SK-N-SH (cell line): ENCODE measurements at regions not wholly inside any gene's neighbourhood (a gene's known extent, or its start where the extent isn't known, plus 50 kb on each side); places are given as distances from the start of the nearest gene placed in this dataset.
A peak's percentile ranks its signal among the peaks of the same experiment; 100 is the strongest.

ENCODE experiments used
- CTCF ChIA-PET: fragments of 300-600, 350-600 bp; formaldehyde crosslinking; extraction: SDS; loops from one replicate; lab custom pipeline; 2021; lab: Yijun Ruan, JAX
- POLR2A ChIA-PET: fragments of 350-600 bp; sonication (Branson Sonifier 250); formaldehyde crosslinking; extraction: SDS; loops from one replicate; lab custom pipeline; 2020; ENCODE audit warnings: antibody characterized with exemption, inconsistent platforms; lab: Yijun Ruan, JAX
- DNase-seq: peaks from one replicate; pipeline ENCODE4 v3.0.0; 2012
- H2AFZ ChIP-seq: fragments of 200-600 bp; sonication (generic); 2 replicates; pipeline ENCODE4 v1.8.1; 2016; ENCODE audit warnings: antibody characterized with exemption, mild to moderate bottlenecking, low read depth
- H3F3A ChIP-seq: fragments of 200-600 bp; sonication (generic); replicated peaks from 2 replicates; pipeline ENCODE3; 2016; ENCODE audit warnings: antibody characterized with exemption, mild to moderate bottlenecking; ENCODE audit not compliant: insufficient read depth
- H3K27ac ChIP-seq, 2 experiments: fragments of 200-500 bp in 1 of 2; fragments of 200-600 bp in 1 of 2; sonication (Bioruptor generic) in 1 of 2; sonication (generic), shearing (Covaris generic) in 1 of 2; 2 replicates each; pipeline versions ENCODE4 v1.5.1 to v1.6.1; 2014 to 2016; ENCODE audit warnings: low read depth in 2 of 2, inconsistent platforms in 1 of 2, low read length in 1 of 2, mild to moderate bottlenecking in 1 of 2, mixed read lengths in 1 of 2
- H3K27me3 ChIP-seq: fragments of 200-600 bp; sonication (generic), shearing (Covaris generic); 2 replicates; pipeline ENCODE4 v1.6.1; 2016; ENCODE audit warnings: mixed run types; ENCODE audit not compliant: insufficient read depth
- H3K36me3 ChIP-seq, 2 experiments: fragments of 200-500 bp in 1 of 2; fragments of 200-600 bp in 1 of 2; sonication (Bioruptor generic) in 1 of 2; sonication (generic) in 1 of 2; replicated peaks in 1 of 2; 2 replicates each; pipeline versions ENCODE3 to v1.5.1; 2014 to 2016; ENCODE audit warnings: low read length in 1 of 2, mild to moderate bottlenecking in 1 of 2; ENCODE audit not compliant: insufficient read depth in 2 of 2, control insufficient read depth in 1 of 2
- H3K4me1 ChIP-seq, 2 experiments: fragments of 200-500 bp in 1 of 2; fragments of 200-600 bp in 1 of 2; sonication (Bioruptor generic) in 1 of 2; sonication (generic), shearing (Covaris generic) in 1 of 2; 2 replicates each; pipeline versions ENCODE4 v1.5.1 to v1.6.1; 2014 to 2016; ENCODE audit warnings: low read depth in 1 of 2, low read length in 1 of 2, mixed run types in 1 of 2; ENCODE audit not compliant: insufficient read depth in 2 of 2, control insufficient read depth in 1 of 2
- H3K4me2 ChIP-seq: fragments of 200-600 bp; sonication (generic), shearing (Covaris generic); 2 replicates; pipeline ENCODE4 v1.6.1; 2017; ENCODE audit warnings: mixed run types
- H3K4me3 ChIP-seq, 2 experiments: fragments of 200-500 bp in 1 of 2; fragments of 200-600 bp in 1 of 2; sonication (Bioruptor generic) in 1 of 2; sonication (generic), shearing (Covaris generic) in 1 of 2; 2 replicates each; pipeline versions ENCODE4 v1.5.1 to v1.8.1; 2014 to 2016; ENCODE audit warnings: low read depth in 2 of 2, inconsistent platforms in 1 of 2, low read length in 1 of 2, mild to moderate bottlenecking in 1 of 2, mixed read lengths in 1 of 2, moderate library complexity in 1 of 2
- H3K79me2 ChIP-seq: fragments of 200-600 bp; sonication (generic); 2 replicates; pipeline ENCODE4 v1.8.1; 2017; ENCODE audit warnings: mild to moderate bottlenecking; ENCODE audit not compliant: insufficient read depth
- H3K9ac ChIP-seq: fragments of 200-600 bp; sonication (generic); 2 replicates; pipeline ENCODE4 v1.6.1; 2017; ENCODE audit warnings: mixed run types
- H3K9me2 ChIP-seq: fragments of 200-600 bp; sonication (generic); 2 replicates; pipeline ENCODE4 v1.6.1; 2017; ENCODE audit warnings: mixed run types
- H3K9me3 ChIP-seq: fragments of 200-600 bp; sonication (generic); 2 replicates; pipeline ENCODE4 v1.6.1; 2017; ENCODE audit warnings: mixed run types, mild to moderate bottlenecking, moderate library complexity
- H4K20me1 ChIP-seq: fragments of 200-600 bp; sonication (generic); 2 replicates; pipeline ENCODE4 v1.6.1; 2017; ENCODE audit warnings: mild to moderate bottlenecking, mixed run types; ENCODE audit not compliant: insufficient read depth
- CTCF ChIP-seq: fragments of 200-600 bp; sonication (generic); IDR thresholded peaks from 2 replicates; pipeline ENCODE4 v1.6.1; 2017; ENCODE audit warnings: antibody characterized with exemption, mild to moderate bottlenecking, moderate library complexity
- ELF1 ChIP-seq: IDR thresholded peaks from 2 replicates; pipeline ENCODE4 v1.4.0; 2012
- FOXJ3 ChIP-seq: sonication (generic); formaldehyde crosslinking; IDR thresholded peaks from 2 replicates; pipeline ENCODE4 v1.5.1; 2020; ENCODE audit warnings: mild to moderate bottlenecking, missing genetic modification reagents
- FOXM1 ChIP-seq: IDR thresholded peaks from 2 replicates; pipeline ENCODE4 v1.4.0; 2012; ENCODE audit warnings: low read depth, mild to moderate bottlenecking
- GATA2 ChIP-seq: sonication (generic); formaldehyde crosslinking; IDR thresholded peaks from 2 replicates; pipeline ENCODE4 v1.5.0; 2020; ENCODE audit warnings: mild to moderate bottlenecking, missing genetic modification reagents
- PBX3 ChIP-seq: IDR thresholded peaks from 2 replicates; pipeline ENCODE4; 2012
- RAD21 ChIP-seq: IDR thresholded peaks from 2 replicates; pipeline ENCODE4 v1.6.1; 2012; ENCODE audit warnings: mild to moderate bottlenecking, low read length
- RXRA ChIP-seq: IDR thresholded peaks from 2 replicates; pipeline ENCODE4 v1.4.0; 2012; ENCODE audit warnings: low read depth, mild to moderate bottlenecking, borderline replicate concordance
- SIN3A ChIP-seq: IDR thresholded peaks from 2 replicates; pipeline ENCODE4 v1.6.1; 2012; ENCODE audit warnings: low read depth, mild to moderate bottlenecking, low read length, moderate library complexity, borderline replicate concordance
- SMC3 ChIP-seq: IDR thresholded peaks from 2 replicates; pipeline ENCODE4 v1.6.1; 2012; ENCODE audit warnings: low read depth, low read length, improper control_type of control experiment
- TAF1 ChIP-seq: IDR thresholded peaks from 2 replicates; pipeline ENCODE4 v1.6.1; 2012; ENCODE audit warnings: low read depth, mild to moderate bottlenecking, low read length, moderate library complexity, borderline replicate concordance
- TCF12 ChIP-seq: IDR thresholded peaks from 2 replicates; pipeline ENCODE4 v1.4.0; 2012
- TEAD4 ChIP-seq: IDR thresholded peaks from 2 replicates; pipeline ENCODE4 v1.4.0; 2012; ENCODE audit warnings: mild to moderate bottlenecking, borderline replicate concordance; ENCODE audit not compliant: insufficient read depth
- WGBS: methylation state at CpG from one replicate; pipeline ENCODE4 v1.1.6; 2017; ENCODE audit warnings: low lambda C conversion rate; 5-methylcytosine and 5-hydroxymethylcytosine counted together

DNA sequence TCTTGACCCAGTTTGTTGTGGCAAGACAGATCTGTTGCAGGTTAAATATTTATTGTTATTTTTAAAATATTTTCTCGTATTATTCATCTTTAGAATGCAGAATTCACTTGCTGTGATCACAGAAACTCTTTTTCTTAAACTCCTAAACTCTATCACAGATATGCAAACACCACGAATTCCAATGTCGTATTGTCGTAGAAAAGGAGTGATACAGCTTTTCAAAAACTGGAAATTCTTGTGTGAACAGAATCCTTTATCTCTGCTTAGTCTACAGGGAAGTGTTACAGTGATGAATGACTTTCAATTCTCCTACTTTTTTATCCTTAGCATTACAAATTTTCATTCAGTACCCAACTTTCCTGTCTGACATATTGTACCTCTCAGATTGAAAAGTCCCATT lies 1329.5 kb upstream of the B3GALT2 start:
- CTCF ChIA-PET: no interaction called here
- WGBS: 51% methylated on average over 4 of the region's 4 CpGs
- DNase-seq: no peak

DNA sequence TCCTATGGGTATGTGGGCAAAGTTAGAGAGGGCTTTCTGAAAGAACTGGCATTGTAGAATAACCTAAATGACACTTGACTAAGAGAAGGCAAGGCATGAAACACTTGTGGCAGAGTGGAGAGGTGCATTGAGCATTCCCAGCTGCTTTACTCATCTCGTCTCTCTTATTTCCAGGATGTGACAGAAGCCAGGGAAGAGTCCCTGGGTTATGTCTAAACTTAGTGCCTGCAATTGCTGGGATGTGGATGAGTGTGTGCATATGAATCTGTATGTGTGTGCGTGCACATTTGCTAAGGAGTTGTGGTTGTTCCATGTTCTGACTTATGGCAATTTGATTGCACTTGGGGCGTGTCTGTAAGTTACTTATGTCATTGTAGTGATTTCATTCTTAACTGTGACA lies 1326.5 kb upstream of the B3GALT2 start:
- Histone ChIP-seq H3K4me3 (no peak overlapping the region), H3K9me2 (no peaks in the 10 kb centered on the region), H3F3A (no peaks in the 10 kb centered on the region), H3K36me3 (no peaks in the 10 kb centered on the region), H3K4me2 (no peak overlapping the region), H3K9ac (no peak overlapping the region), H3K9me3 (no peaks in the 10 kb centered on the region), H2AFZ (no peak overlapping the region), H4K20me1 (no peaks in the 10 kb centered on the region), H3K27ac (peak overlapping the region in 1 of 2 experiments; percentile 51; a peak in 1 of 4 replicates), H3K4me1 (peaks cover 0 to 4% of the 10 kb centered on the region in 2 experiments; a peak in 1 of 4 replicates), H3K27me3 (no peaks in the 10 kb centered on the region), H3K79me2 (no peaks in the 10 kb centered on the region)
- no peak for DNase-seq
- ChIA-PET CTCF (no interaction called here), POLR2A (no interaction called here)
- peak; percentile 65 for TF ChIP-seq TCF12
- peak; percentile 35; the same call in 1 of the 2 replicates for TF ChIP-seq PBX3
- no peak for TF ChIP-seq RAD21
- no peak for TF ChIP-seq CTCF
- TF ChIP-seq ELF1: no peak
- WGBS: 28% methylated on average over 3 of the region's 3 CpGs

More for the DNA sequence above, 1329.5 kb upstream of the B3GALT2 start:
- no peak overlapping the region for H3K4me3 ChIP-seq
- H3K4me1 ChIP-seq: peaks cover 0 to 4% of the 10 kb centered on the region in 2 experiments; a peak in 1 of 4 replicates
- H3K9ac ChIP-seq: no peak overlapping the region
- no peaks in the 10 kb centered on the region for H3K9me2 ChIP-seq
- H3K27me3 ChIP-seq: no peaks in the 10 kb centered on the region
- H2AFZ ChIP-seq: no peak overlapping the region
- TF ChIP-seq TAF1: no peak
- no peak overlapping the region for H3K4me2 ChIP-seq
- H3K36me3 ChIP-seq: no peaks in the 10 kb centered on the region
- POLR2A ChIA-PET: no interaction called here
- H3K9me3 ChIP-seq: no peaks in the 10 kb centered on the region
- no peak overlapping the region for H3K27ac ChIP-seq
- no peaks in the 10 kb centered on the region for H3K79me2 ChIP-seq
- no peaks in the 10 kb centered on the region for H3F3A ChIP-seq
- no peaks in the 10 kb centered on the region for H4K20me1 ChIP-seq

- no peaks in the 10 kb centered on the region for H3F3A ChIP-seq
- WGBS: 5% methylated on average over 2 of the region's 2 CpGs
- CTCF ChIA-PET: no interaction called here
Observed at GRCh38 chr1:194512345-194512744, 1325.9 kb upstream of the B3GALT2 start.

More at GRCh38 chr1:194512345-194512744, 1325.9 kb upstream of the B3GALT2 start:
- peaks cover 0 to 4% of the 10 kb centered on the region in 2 experiments; a peak in 1 of 4 replicates for H3K4me1 ChIP-seq
- no peak overlapping the region for H3K4me3 ChIP-seq
- POLR2A ChIA-PET: no interaction called here
- TF ChIP-seq CTCF (no peak), FOXM1 (no peak), GATA2 (CRISPR knock-in tag) (no peak), SIN3A (no peak), TEAD4 (no peak), FOXJ3 (CRISPR knock-in tag) (no peak), RXRA (no peak), SMC3 (no peak), RAD21 (no peak)
- TF ChIP-seq, all 33 proteins: peak for 0
- Histone ChIP-seq H2AFZ (no peak overlapping the region), H3K4me2 (no peak overlapping the region), H3K27ac (no peak overlapping the region; a peak in 1 of 4 replicates), H3K36me3 (no peaks in the 10 kb centered on the region), H3K9me3 (no peaks in the 10 kb centered on the region), H4K20me1 (no peaks in the 10 kb centered on the region), H3K9ac (no peak overlapping the region), H3K27me3 (no peaks in the 10 kb centered on the region), H3K9me2 (no peaks in the 10 kb centered on the region), H3K79me2 (no peaks in the 10 kb centered on the region)
- no peak for DNase-seq
